Transverse colon (tissue), 4 donors: ENCODE measurements at regions not wholly inside any gene's neighbourhood (a gene's known extent, or its start where the extent isn't known, plus 50 kb on each side); places are given as distances from the start of the nearest gene placed in this dataset.

ENCODE experiments used
- EP300 ChIP-seq: sonication (generic); formaldehyde crosslinking; IDR thresholded peaks from one replicate; pipeline ENCODE4 v1.6.1; 2017; ENCODE audit warnings: antibody characterized with exemption, low read depth
- POLR2AphosphoS5 ChIP-seq, 3 donors: sonication (generic); formaldehyde crosslinking; IDR thresholded peaks; one replicate each; pipeline ENCODE4 v1.6.1; 2016; ENCODE audit warnings: antibody characterized with exemption in 3 of 3
- TF ChIP-seq, protein P1 (sequence below), 5 experiments: fragments of 200-600 bp in 3 of 5; fragments of 450-650 bp in 2 of 5; sonication (generic) in 3 of 5; IDR thresholded peaks; 1 replicate in 2 of 5; 2 replicates in 3 of 5; pipeline ENCODE4 v1.5.1; 2016 to 2017; ENCODE audit warnings: antibody characterized with exemption in 5 of 5, inconsistent platforms in 3 of 5, mild to moderate bottlenecking in 2 of 5, moderate library complexity in 1 of 5

DNA sequence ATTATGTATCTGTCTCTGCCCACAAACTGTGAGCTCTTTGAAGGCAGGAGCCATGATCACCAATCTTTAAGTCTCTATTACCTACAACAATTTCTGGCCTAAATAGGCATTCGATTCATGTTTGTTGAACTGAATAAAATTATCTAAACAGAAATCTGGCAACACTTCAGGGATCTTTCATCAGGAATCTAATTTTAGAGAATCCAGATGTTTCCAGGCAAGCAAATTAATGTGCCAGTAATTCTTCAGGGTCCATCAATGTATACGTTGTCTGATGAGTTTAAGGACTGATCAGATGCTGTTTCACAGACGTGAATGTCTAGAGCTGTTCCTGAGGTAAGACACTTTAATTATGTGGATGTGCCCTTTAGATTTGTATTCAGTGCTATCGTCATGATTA lies 524.4 kb downstream of the PTPRC start:
- TF ChIP-seq POLR2AphosphoS5 (IDR thresholded peaks at IDR 0.05) (no peak), EP300 (no peak)
- TF ChIP-seq, protein P1, sequence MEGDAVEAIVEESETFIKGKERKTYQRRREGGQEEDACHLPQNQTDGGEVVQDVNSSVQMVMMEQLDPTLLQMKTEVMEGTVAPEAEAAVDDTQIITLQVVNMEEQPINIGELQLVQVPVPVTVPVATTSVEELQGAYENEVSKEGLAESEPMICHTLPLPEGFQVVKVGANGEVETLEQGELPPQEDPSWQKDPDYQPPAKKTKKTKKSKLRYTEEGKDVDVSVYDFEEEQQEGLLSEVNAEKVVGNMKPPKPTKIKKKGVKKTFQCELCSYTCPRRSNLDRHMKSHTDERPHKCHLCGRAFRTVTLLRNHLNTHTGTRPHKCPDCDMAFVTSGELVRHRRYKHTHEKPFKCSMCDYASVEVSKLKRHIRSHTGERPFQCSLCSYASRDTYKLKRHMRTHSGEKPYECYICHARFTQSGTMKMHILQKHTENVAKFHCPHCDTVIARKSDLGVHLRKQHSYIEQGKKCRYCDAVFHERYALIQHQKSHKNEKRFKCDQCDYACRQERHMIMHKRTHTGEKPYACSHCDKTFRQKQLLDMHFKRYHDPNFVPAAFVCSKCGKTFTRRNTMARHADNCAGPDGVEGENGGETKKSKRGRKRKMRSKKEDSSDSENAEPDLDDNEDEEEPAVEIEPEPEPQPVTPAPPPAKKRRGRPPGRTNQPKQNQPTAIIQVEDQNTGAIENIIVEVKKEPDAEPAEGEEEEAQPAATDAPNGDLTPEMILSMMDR (IDR thresholded peaks at IDR 0.05) = no peak
